SK-N-SH (cell line): ENCODE measurements at regions not wholly inside any gene's neighbourhood (a gene's known extent, or its start where the extent isn't known, plus 50 kb on each side); places are given as distances from the start of the nearest gene placed in this dataset.

Experiments
- CTCF ChIA-PET: fragments of 300-600, 350-600 bp; formaldehyde crosslinking; extraction: SDS; loops from one replicate; lab custom pipeline; 2021; lab: Yijun Ruan, JAX
- POLR2A ChIA-PET: fragments of 350-600 bp; sonication (Branson Sonifier 250); formaldehyde crosslinking; extraction: SDS; loops from one replicate; lab custom pipeline; 2020; ENCODE audit warnings: antibody characterized with exemption, inconsistent platforms; lab: Yijun Ruan, JAX
- DNase-seq: peaks from one replicate; pipeline ENCODE4 v3.0.0; 2012
- H2AFZ ChIP-seq: fragments of 200-600 bp; sonication (generic); 2 replicates; pipeline ENCODE4 v1.8.1; 2016; ENCODE audit warnings: antibody characterized with exemption, mild to moderate bottlenecking, low read depth
- H3F3A ChIP-seq: fragments of 200-600 bp; sonication (generic); replicated peaks from 2 replicates; pipeline ENCODE3; 2016; ENCODE audit warnings: antibody characterized with exemption, mild to moderate bottlenecking; ENCODE audit not compliant: insufficient read depth
- H3K27ac ChIP-seq, 2 experiments: fragments of 200-500 bp in 1 of 2; fragments of 200-600 bp in 1 of 2; sonication (Bioruptor generic) in 1 of 2; sonication (generic), shearing (Covaris generic) in 1 of 2; 2 replicates each; pipeline versions ENCODE4 v1.5.1 to v1.6.1; 2014 to 2016; ENCODE audit warnings: low read depth in 2 of 2, inconsistent platforms in 1 of 2, low read length in 1 of 2, mild to moderate bottlenecking in 1 of 2, mixed read lengths in 1 of 2
- H3K27me3 ChIP-seq: fragments of 200-600 bp; sonication (generic), shearing (Covaris generic); 2 replicates; pipeline ENCODE4 v1.6.1; 2016; ENCODE audit warnings: mixed run types; ENCODE audit not compliant: insufficient read depth
- H3K36me3 ChIP-seq, 2 experiments: fragments of 200-500 bp in 1 of 2; fragments of 200-600 bp in 1 of 2; sonication (Bioruptor generic) in 1 of 2; sonication (generic) in 1 of 2; replicated peaks in 1 of 2; 2 replicates each; pipeline versions ENCODE3 to v1.5.1; 2014 to 2016; ENCODE audit warnings: low read length in 1 of 2, mild to moderate bottlenecking in 1 of 2; ENCODE audit not compliant: insufficient read depth in 2 of 2, control insufficient read depth in 1 of 2
- H3K4me1 ChIP-seq, 2 experiments: fragments of 200-500 bp in 1 of 2; fragments of 200-600 bp in 1 of 2; sonication (Bioruptor generic) in 1 of 2; sonication (generic), shearing (Covaris generic) in 1 of 2; 2 replicates each; pipeline versions ENCODE4 v1.5.1 to v1.6.1; 2014 to 2016; ENCODE audit warnings: low read depth in 1 of 2, low read length in 1 of 2, mixed run types in 1 of 2; ENCODE audit not compliant: insufficient read depth in 2 of 2, control insufficient read depth in 1 of 2
- H3K4me2 ChIP-seq: fragments of 200-600 bp; sonication (generic), shearing (Covaris generic); 2 replicates; pipeline ENCODE4 v1.6.1; 2017; ENCODE audit warnings: mixed run types
- H3K4me3 ChIP-seq, 2 experiments: fragments of 200-500 bp in 1 of 2; fragments of 200-600 bp in 1 of 2; sonication (Bioruptor generic) in 1 of 2; sonication (generic), shearing (Covaris generic) in 1 of 2; 2 replicates each; pipeline versions ENCODE4 v1.5.1 to v1.8.1; 2014 to 2016; ENCODE audit warnings: low read depth in 2 of 2, inconsistent platforms in 1 of 2, low read length in 1 of 2, mild to moderate bottlenecking in 1 of 2, mixed read lengths in 1 of 2, moderate library complexity in 1 of 2
- H3K79me2 ChIP-seq: fragments of 200-600 bp; sonication (generic); 2 replicates; pipeline ENCODE4 v1.8.1; 2017; ENCODE audit warnings: mild to moderate bottlenecking; ENCODE audit not compliant: insufficient read depth
- H3K9ac ChIP-seq: fragments of 200-600 bp; sonication (generic); 2 replicates; pipeline ENCODE4 v1.6.1; 2017; ENCODE audit warnings: mixed run types
- H3K9me2 ChIP-seq: fragments of 200-600 bp; sonication (generic); 2 replicates; pipeline ENCODE4 v1.6.1; 2017; ENCODE audit warnings: mixed run types
- H3K9me3 ChIP-seq: fragments of 200-600 bp; sonication (generic); 2 replicates; pipeline ENCODE4 v1.6.1; 2017; ENCODE audit warnings: mixed run types, mild to moderate bottlenecking, moderate library complexity
- H4K20me1 ChIP-seq: fragments of 200-600 bp; sonication (generic); 2 replicates; pipeline ENCODE4 v1.6.1; 2017; ENCODE audit warnings: mild to moderate bottlenecking, mixed run types; ENCODE audit not compliant: insufficient read depth
- ELF1 ChIP-seq: IDR thresholded peaks from 2 replicates; pipeline ENCODE4 v1.4.0; 2012
- EP300 ChIP-seq, 2 experiments: IDR thresholded peaks; 2 replicates each; pipeline versions ENCODE4 v1.4.0 to v1.6.1; 2012; ENCODE audit warnings: borderline replicate concordance in 1 of 2, low read depth in 1 of 2, low read length in 1 of 2
- EZH2phosphoT487 ChIP-seq: fragments of 200-600 bp; sonication (generic); IDR thresholded peaks from 2 replicates; pipeline ENCODE4 v1.6.1; 2017; ENCODE audit warnings: low read depth, mixed run types, mild to moderate bottlenecking, antibody characterized with exemption, moderate library complexity, borderline replicate concordance
- FOSL2 ChIP-seq: IDR thresholded peaks from 2 replicates; pipeline ENCODE4 v1.4.0; 2012; ENCODE audit warnings: low read depth, mild to moderate bottlenecking, moderate library complexity, borderline replicate concordance
- FOXJ3 ChIP-seq: sonication (generic); formaldehyde crosslinking; IDR thresholded peaks from 2 replicates; pipeline ENCODE4 v1.5.1; 2020; ENCODE audit warnings: mild to moderate bottlenecking, missing genetic modification reagents
- FOXM1 ChIP-seq: IDR thresholded peaks from 2 replicates; pipeline ENCODE4 v1.4.0; 2012; ENCODE audit warnings: low read depth, mild to moderate bottlenecking
- GABPA ChIP-seq: IDR thresholded peaks from 2 replicates; pipeline ENCODE4 v1.4.0; 2012; ENCODE audit warnings: low read depth, mild to moderate bottlenecking
- GATA2 ChIP-seq: sonication (generic); formaldehyde crosslinking; IDR thresholded peaks from 2 replicates; pipeline ENCODE4 v1.5.0; 2020; ENCODE audit warnings: mild to moderate bottlenecking, missing genetic modification reagents
- JUND ChIP-seq: IDR thresholded peaks from 2 replicates; pipeline ENCODE4 v1.4.0; 2012
- MXI1 ChIP-seq: IDR thresholded peaks from 2 replicates; pipeline ENCODE4 v1.6.1; 2012; ENCODE audit warnings: mild to moderate bottlenecking, low read depth, low read length, improper control_type of control experiment
- NFIC ChIP-seq: IDR thresholded peaks from 2 replicates; pipeline ENCODE4 v1.4.0; 2012; ENCODE audit warnings: borderline replicate concordance
- NRF1 ChIP-seq: IDR thresholded peaks from 2 replicates; pipeline ENCODE4 v1.6.1; 2012; ENCODE audit warnings: low read depth, mild to moderate bottlenecking, low read length
- POLR2AphosphoS5 ChIP-seq: IDR thresholded peaks from 2 replicates; pipeline ENCODE4 v1.6.1; 2012; ENCODE audit warnings: low read depth, low read length
- RAD21 ChIP-seq: IDR thresholded peaks from 2 replicates; pipeline ENCODE4 v1.6.1; 2012; ENCODE audit warnings: mild to moderate bottlenecking, low read length
- RCOR1 ChIP-seq: fragments of 150-350 bp; IDR thresholded peaks from 2 replicates; pipeline ENCODE4 v1.6.1; 2017; ENCODE audit warnings: antibody characterized with exemption, low read length
- RXRA ChIP-seq: IDR thresholded peaks from 2 replicates; pipeline ENCODE4 v1.4.0; 2012; ENCODE audit warnings: low read depth, mild to moderate bottlenecking, borderline replicate concordance
- SIN3A ChIP-seq: IDR thresholded peaks from 2 replicates; pipeline ENCODE4 v1.6.1; 2012; ENCODE audit warnings: low read depth, mild to moderate bottlenecking, low read length, moderate library complexity, borderline replicate concordance
- SMC3 ChIP-seq: IDR thresholded peaks from 2 replicates; pipeline ENCODE4 v1.6.1; 2012; ENCODE audit warnings: low read depth, low read length, improper control_type of control experiment
- TAF1 ChIP-seq: IDR thresholded peaks from 2 replicates; pipeline ENCODE4 v1.6.1; 2012; ENCODE audit warnings: low read depth, mild to moderate bottlenecking, low read length, moderate library complexity, borderline replicate concordance
- TCF12 ChIP-seq: IDR thresholded peaks from 2 replicates; pipeline ENCODE4 v1.4.0; 2012
- TEAD4 ChIP-seq: IDR thresholded peaks from 2 replicates; pipeline ENCODE4 v1.4.0; 2012; ENCODE audit warnings: mild to moderate bottlenecking, borderline replicate concordance; ENCODE audit not compliant: insufficient read depth
- YY1 ChIP-seq: IDR thresholded peaks from 2 replicates; pipeline ENCODE4 v1.4.0; 2012; ENCODE audit warnings: low read depth, mild to moderate bottlenecking
- WGBS: methylation state at CpG from one replicate; pipeline ENCODE4 v1.1.6; 2017; ENCODE audit warnings: low lambda C conversion rate; 5-methylcytosine and 5-hydroxymethylcytosine counted together
- TF ChIP-seq, protein P1 (sequence below): fragments of 150-350 bp; IDR thresholded peaks from 2 replicates; pipeline ENCODE4 v1.6.1; 2017; ENCODE audit warnings: antibody characterized with exemption, low read length, low read depth, borderline replicate concordance
- TF ChIP-seq, protein P2 (sequence below): fragments of 150-350 bp; IDR thresholded peaks from 2 replicates; pipeline ENCODE4 v1.6.1; 2016; ENCODE audit warnings: mild to moderate bottlenecking, low read depth, low read length
- TF ChIP-seq, protein P3 (sequence below): IDR thresholded peaks from 2 replicates; pipeline ENCODE4; 2012
- TF ChIP-seq, protein P4 (sequence below): IDR thresholded peaks from 2 replicates; pipeline ENCODE4 v1.4.0; 2012; ENCODE audit warnings: low read depth

DNA sequence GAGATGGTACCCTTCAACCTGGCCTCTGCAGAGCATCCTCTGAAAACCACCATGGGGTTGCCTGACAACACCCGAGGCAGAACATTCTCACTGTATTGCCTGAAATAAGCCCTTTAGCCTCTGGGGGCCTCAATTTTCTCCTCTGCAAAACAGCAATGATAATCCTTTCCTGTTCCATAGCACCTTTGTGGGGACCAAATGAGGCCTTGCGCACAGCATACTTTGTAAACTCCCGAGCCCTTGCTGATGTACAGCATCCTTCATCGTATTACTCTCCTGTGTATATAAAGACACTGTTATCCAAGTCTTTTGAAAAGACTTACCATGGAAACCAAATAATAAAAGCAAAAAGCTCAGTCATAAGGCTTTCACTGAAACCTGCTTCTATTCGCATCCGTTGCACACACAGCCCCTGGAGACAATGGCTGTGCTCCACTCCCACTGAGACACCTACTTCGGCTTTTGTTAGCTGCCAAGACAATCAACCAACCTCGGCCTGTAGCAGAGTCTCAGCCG is 276.0 kb downstream of the FOXO1 start:
- no peak for DNase-seq
- H3K36me3 ChIP-seq, result no peaks in the 10 kb centered on the region
- POLR2A ChIA-PET, result no interaction called here

DNA sequence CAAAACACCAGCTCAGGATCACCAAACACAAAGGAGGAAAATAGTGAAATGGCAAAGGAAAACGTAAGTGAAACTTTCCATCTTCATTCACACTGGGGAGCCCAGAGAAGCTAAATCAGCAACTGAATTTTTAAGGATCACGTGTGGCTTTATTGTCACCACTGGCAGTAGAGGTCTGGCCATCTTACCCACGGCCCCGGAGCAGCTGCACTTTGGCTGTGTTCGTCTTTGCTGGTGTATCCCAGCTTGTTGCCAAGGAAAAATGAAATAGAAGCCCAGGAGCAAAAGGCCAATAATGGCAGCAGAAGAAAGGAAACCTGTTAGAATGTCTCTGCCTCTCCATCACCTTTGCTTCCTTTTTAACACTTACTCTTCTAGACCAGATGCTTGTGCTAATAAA is 274.7 kb downstream of the FOXO1 start:
- Histone ChIP-seq H3K27me3 (no peaks in the 10 kb centered on the region), H3K4me3 (no peak overlapping the region), H2AFZ (no peak overlapping the region), H3K36me3 (no peaks in the 10 kb centered on the region), H3K4me2 (no peak overlapping the region), H4K20me1 (no peaks in the 10 kb centered on the region), H3K4me1 (no peaks in the 10 kb centered on the region), H3K79me2 (no peaks in the 10 kb centered on the region), H3K9me3 (peaks cover 5% of the 10 kb centered on the region; the same call in 1 of the 2 replicates), H3K9ac (no peak overlapping the region), H3K27ac (no peak overlapping the region), H3F3A (no peaks in the 10 kb centered on the region), H3K9me2 (no peaks in the 10 kb centered on the region)
- 63% methylated on average over 5 of the region's 5 CpGs for WGBS
- no peak for DNase-seq
- CTCF ChIA-PET, result interaction anchor here (0.8 to 0.9 kb wide), 2 partner anchors 8 to 291 kb away, joined by 3 to 4 read pairs; no protein-coding TSS in a partner anchor
- POLR2A ChIA-PET, result no interaction called here
- TF ChIP-seq FOSL2, result no peak
- no peak for TF ChIP-seq JUND
- no peak for TF ChIP-seq NRF1
- TF ChIP-seq TEAD4, result no peak
- TF ChIP-seq RXRA, result no peak
- TF ChIP-seq RAD21, result no peak
- TF ChIP-seq FOXM1, result no peak
- TF ChIP-seq, protein P1, sequence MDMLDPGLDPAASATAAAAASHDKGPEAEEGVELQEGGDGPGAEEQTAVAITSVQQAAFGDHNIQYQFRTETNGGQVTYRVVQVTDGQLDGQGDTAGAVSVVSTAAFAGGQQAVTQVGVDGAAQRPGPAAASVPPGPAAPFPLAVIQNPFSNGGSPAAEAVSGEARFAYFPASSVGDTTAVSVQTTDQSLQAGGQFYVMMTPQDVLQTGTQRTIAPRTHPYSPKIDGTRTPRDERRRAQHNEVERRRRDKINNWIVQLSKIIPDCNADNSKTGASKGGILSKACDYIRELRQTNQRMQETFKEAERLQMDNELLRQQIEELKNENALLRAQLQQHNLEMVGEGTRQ, result no peak
- no peak for TF ChIP-seq ELF1
- no peak for TF ChIP-seq NFIC
- TF ChIP-seq GABPA, result no peak
- TF ChIP-seq FOXJ3 (CRISPR knock-in tag), result no peak
- no peak for TF ChIP-seq SMC3
- no peak for TF ChIP-seq RCOR1
- no peak for TF ChIP-seq POLR2AphosphoS5
- TF ChIP-seq TAF1, result no peak

More for the DNA sequence above, 276.0 kb downstream of the FOXO1 start:
- Histone ChIP-seq H3K27ac (no peak overlapping the region), H3K27me3 (no peaks in the 10 kb centered on the region), H3F3A (no peaks in the 10 kb centered on the region), H4K20me1 (no peaks in the 10 kb centered on the region), H3K79me2 (no peaks in the 10 kb centered on the region), H3K4me2 (no peak overlapping the region), H3K9ac (no peak overlapping the region), H3K9me3 (no peaks in the 10 kb centered on the region), H3K4me1 (no peaks in the 10 kb centered on the region), H2AFZ (no peak overlapping the region), H3K4me3 (no peak overlapping the region)
- CTCF ChIA-PET, result no interaction called here
- WGBS, result 94% methylated on average over 9 of the region's 9 CpGs
- no peak for TF ChIP-seq TCF12
- TF ChIP-seq TEAD4, result no peak
- TF ChIP-seq EP300 (IDR thresholded peaks at IDR 0.05; ENCODE audit: borderline replicate concordance in 1 of 2, low read depth in 1 of 2, low read length in 1 of 2), result no peak
- TF ChIP-seq, protein P1, result no peak
- TF ChIP-seq ELF1, result no peak
- TF ChIP-seq SMC3, result no peak
- TF ChIP-seq, protein P2, sequence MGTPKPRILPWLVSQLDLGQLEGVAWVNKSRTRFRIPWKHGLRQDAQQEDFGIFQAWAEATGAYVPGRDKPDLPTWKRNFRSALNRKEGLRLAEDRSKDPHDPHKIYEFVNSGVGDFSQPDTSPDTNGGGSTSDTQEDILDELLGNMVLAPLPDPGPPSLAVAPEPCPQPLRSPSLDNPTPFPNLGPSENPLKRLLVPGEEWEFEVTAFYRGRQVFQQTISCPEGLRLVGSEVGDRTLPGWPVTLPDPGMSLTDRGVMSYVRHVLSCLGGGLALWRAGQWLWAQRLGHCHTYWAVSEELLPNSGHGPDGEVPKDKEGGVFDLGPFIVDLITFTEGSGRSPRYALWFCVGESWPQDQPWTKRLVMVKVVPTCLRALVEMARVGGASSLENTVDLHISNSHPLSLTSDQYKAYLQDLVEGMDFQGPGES, result no peak
- no peak for TF ChIP-seq NRF1
- no peak for TF ChIP-seq NFIC
- no peak for TF ChIP-seq YY1
- no peak for TF ChIP-seq TAF1
- TF ChIP-seq EZH2phosphoT487, result no peak
- TF ChIP-seq, protein P3, sequence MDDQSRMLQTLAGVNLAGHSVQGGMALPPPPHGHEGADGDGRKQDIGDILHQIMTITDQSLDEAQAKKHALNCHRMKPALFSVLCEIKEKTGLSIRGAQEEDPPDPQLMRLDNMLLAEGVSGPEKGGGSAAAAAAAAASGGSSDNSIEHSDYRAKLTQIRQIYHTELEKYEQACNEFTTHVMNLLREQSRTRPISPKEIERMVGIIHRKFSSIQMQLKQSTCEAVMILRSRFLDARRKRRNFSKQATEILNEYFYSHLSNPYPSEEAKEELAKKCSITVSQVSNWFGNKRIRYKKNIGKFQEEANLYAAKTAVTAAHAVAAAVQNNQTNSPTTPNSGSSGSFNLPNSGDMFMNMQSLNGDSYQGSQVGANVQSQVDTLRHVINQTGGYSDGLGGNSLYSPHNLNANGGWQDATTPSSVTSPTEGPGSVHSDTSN, result no peak
- no peak for TF ChIP-seq SIN3A
- no peak for TF ChIP-seq GATA2
- TF ChIP-seq MXI1, result no peak
- TF ChIP-seq, protein P4, sequence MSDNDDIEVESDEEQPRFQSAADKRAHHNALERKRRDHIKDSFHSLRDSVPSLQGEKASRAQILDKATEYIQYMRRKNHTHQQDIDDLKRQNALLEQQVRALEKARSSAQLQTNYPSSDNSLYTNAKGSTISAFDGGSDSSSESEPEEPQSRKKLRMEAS, result no peak
- no peak for TF ChIP-seq JUND
- TF ChIP-seq RCOR1, result no peak
- TF ChIP-seq, all 33 proteins: peak for 0
- H3K9me2 ChIP-seq, result no peaks in the 10 kb centered on the region
